Stimulated activated naive CD8-positive, alpha-beta T cell treated with anti-CD3 and anti-CD28 coated beads, Interleukin-15, amount 100 ng/mL, for 72 hours (primary cell): ENCODE measurements at regions not wholly inside any gene's neighbourhood (a gene's known extent, or its start where the extent isn't known, plus 50 kb on each side); places are given as distances from the start of the nearest gene placed in this dataset.
A peak's percentile ranks its signal among the peaks of the same experiment; 100 is the strongest.

ENCODE experiments used
- ATAC-seq: fragments of 150-1000 bp; cut with Tn5 transposase; 2 replicates; pipeline ENCODE4 v1.10.0; 2021; ENCODE audit warnings: mild to moderate bottlenecking, moderate library complexity
- DNase-seq, 2 donors: peaks; one replicate each; pipeline ENCODE4 v3.0.0; 2021 to 2022
- H3K27ac Mint-ChIP-seq, 2 donors: one replicate each; pipeline ENCODE4 v1.8.0; 2022; ENCODE audit warnings: mild to moderate bottlenecking in 2 of 2, mixed read lengths in 2 of 2, moderate library complexity in 2 of 2
- H3K27me3 Mint-ChIP-seq: one replicate; pipeline ENCODE4 v1.8.0; 2022; ENCODE audit warnings: mixed read lengths
- H3K4me1 Mint-ChIP-seq: one replicate; pipeline ENCODE4 v1.8.0; 2022; ENCODE audit warnings: mild to moderate bottlenecking, mixed read lengths
- H3K4me3 Mint-ChIP-seq, 2 donors: one replicate each; pipeline ENCODE4 v1.8.0; 2022; ENCODE audit warnings: mild to moderate bottlenecking in 2 of 2, mixed read lengths in 2 of 2, moderate library complexity in 1 of 2
- H3K9me3 Mint-ChIP-seq, 2 donors: one replicate each; pipeline ENCODE4 v1.8.0; 2022; ENCODE audit warnings: mixed read lengths in 2 of 2

DNA sequence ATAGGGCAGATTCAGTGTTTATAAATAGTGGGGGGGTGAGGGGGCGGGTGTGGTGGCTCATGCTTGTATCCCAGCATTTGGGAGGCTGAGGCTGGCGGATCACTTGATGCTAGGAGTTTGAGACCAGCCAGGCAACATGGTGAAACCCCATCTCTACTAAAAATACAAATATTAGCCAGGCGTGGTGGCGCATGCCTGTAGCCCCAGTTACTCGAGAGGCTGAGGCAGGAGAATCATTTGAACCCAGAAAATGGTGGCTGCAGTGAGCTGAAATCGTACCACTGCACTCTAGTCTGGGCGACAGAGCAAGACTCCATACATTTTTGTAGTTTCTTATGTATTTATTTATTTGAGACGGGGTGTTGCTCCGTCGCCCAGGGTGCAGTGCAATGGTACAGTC lies 109.0 kb upstream of the ZNF217 start:
- no peak for ATAC-seq
- H3K27me3 Mint-ChIP-seq = no peaks in the 10 kb centered on the region
- no peak overlapping the region for H3K4me3 Mint-ChIP-seq
- no peak overlapping the region for H3K27ac Mint-ChIP-seq
- peaks cover 51% of the 10 kb centered on the region for H3K4me1 Mint-ChIP-seq
- no peaks in the 10 kb centered on the region for H3K9me3 Mint-ChIP-seq
- no peak for DNase-seq

DNA sequence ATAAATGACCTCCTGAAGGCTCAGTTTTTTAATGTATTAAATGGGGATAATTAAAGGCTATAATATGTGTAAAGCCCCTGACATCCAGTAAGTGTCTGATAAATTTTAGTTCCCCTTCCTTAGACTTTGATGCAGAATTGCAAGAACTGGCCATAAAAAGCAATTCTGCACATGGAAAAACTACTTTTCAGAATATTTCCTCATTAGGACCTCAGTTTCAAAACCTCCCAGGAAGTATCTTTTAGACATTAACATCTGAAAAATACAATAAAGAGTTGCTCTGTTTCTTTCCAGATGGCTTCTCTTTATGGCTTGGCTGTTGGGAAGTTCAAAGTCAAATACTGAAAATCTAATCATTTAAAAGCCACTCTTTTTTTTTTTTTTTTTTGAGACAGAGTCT lies 106.3 kb upstream of the ZNF217 start:
- H3K4me3 Mint-ChIP-seq = no peak overlapping the region
- no peak for ATAC-seq
- peaks cover 37% of the 10 kb centered on the region for H3K4me1 Mint-ChIP-seq
- H3K9me3 Mint-ChIP-seq = no peaks in the 10 kb centered on the region
- H3K27me3 Mint-ChIP-seq = no peaks in the 10 kb centered on the region
- no peak for DNase-seq
- H3K27ac Mint-ChIP-seq = no peak overlapping the region

DNA sequence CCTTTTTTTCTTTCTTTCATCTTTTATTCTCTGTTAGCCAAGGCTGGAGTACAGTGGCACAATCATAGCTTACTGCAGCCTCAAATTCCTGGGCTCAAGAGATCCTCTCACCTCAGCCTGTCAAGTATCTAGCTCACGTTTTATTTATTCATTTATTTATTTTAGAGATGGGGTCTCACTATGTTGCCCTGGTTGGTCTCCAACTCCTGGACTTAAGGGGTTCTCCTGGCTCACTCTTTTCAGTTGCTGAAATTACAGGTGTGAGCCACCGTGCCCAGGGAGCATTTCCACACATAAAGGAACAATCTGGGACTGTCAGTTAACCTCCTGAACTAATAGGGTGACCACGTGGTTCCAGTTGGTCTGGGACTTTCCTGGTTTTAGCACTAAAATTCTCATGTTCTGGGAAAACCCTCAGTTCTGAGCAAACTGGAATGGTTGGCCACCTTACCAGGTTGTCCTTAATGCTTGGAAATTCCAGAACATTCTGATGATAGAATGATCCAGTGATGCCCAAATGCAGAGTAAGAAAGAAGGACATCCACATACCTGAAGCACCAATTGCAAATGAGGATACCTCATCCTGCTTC lies 105.5 kb upstream of the ZNF217 start:
- no peaks in the 10 kb centered on the region for H3K9me3 Mint-ChIP-seq
- H3K27ac Mint-ChIP-seq = no peak overlapping the region
- no peak for ATAC-seq
- no peak for DNase-seq
- H3K27me3 Mint-ChIP-seq = no peaks in the 10 kb centered on the region
- peaks cover 35% of the 10 kb centered on the region for H3K4me1 Mint-ChIP-seq
- H3K4me3 Mint-ChIP-seq = no peak overlapping the region

GRCh38 chr20:53698371-53698978 lies 104.8 kb upstream of the ZNF217 start:
- peaks cover 36% of the 10 kb centered on the region for H3K4me1 Mint-ChIP-seq
- no peaks in the 10 kb centered on the region for H3K9me3 Mint-ChIP-seq
- H3K27me3 Mint-ChIP-seq = no peaks in the 10 kb centered on the region
- H3K27ac Mint-ChIP-seq = peak overlapping the region; percentile 6 to 43
- no peak for DNase-seq
- ATAC-seq = no peak
- no peak overlapping the region for H3K4me3 Mint-ChIP-seq

- peaks cover 56% of the 10 kb centered on the region for H3K4me1 Mint-ChIP-seq
Observed at GRCh38 chr20:53695797-53696527, 102.3 kb upstream of the ZNF217 start.

GRCh38 chr20:53693262-53693871 lies 99.7 kb upstream of the ZNF217 start:
- peak overlapping the region; percentile 34 to 74 for H3K27ac Mint-ChIP-seq
- peak overlapping the region; percentile 54 to 71 for H3K4me3 Mint-ChIP-seq
- H3K9me3 Mint-ChIP-seq = no peaks in the 10 kb centered on the region
- ATAC-seq = peak; percentile 75
- peaks cover 47% of the 10 kb centered on the region for H3K4me1 Mint-ChIP-seq
- no peak for DNase-seq
- no peaks in the 10 kb centered on the region for H3K27me3 Mint-ChIP-seq

More at GRCh38 chr20:53695797-53696527, 102.3 kb upstream of the ZNF217 start:
- Mint-ChIP-seq H3K4me3 (no peak overlapping the region), H3K27ac (no peak overlapping the region), H3K9me3 (no peaks in the 10 kb centered on the region), H3K27me3 (no peaks in the 10 kb centered on the region)
- no peak for ATAC-seq
- no peak for DNase-seq

- H3K4me3 Mint-ChIP-seq = peak overlapping the region; percentile 54 to 71
- no peaks in the 10 kb centered on the region for H3K9me3 Mint-ChIP-seq
- H3K27me3 Mint-ChIP-seq = no peaks in the 10 kb centered on the region
- ATAC-seq (peak; percentile 40), DNase-seq (no peak)
- peaks cover 51% of the 10 kb centered on the region for H3K4me1 Mint-ChIP-seq
- H3K27ac Mint-ChIP-seq = peak overlapping the region in 1 of 2 donors; percentile 34
Observed at GRCh38 chr20:53692465-53693067, 98.9 kb upstream of the ZNF217 start.

GRCh38 chr20:53691811-53692192 lies 98.2 kb upstream of the ZNF217 start:
- ATAC-seq (no peak), DNase-seq (no peak)
- H3K27me3 Mint-ChIP-seq = no peaks in the 10 kb centered on the region
- H3K4me1 Mint-ChIP-seq = peaks cover 51% of the 10 kb centered on the region
- H3K9me3 Mint-ChIP-seq = no peaks in the 10 kb centered on the region
- H3K27ac Mint-ChIP-seq = peak overlapping the region in 1 of 2 donors; percentile 10
- no peak overlapping the region for H3K4me3 Mint-ChIP-seq

- ATAC-seq = no peak
- H3K9me3 Mint-ChIP-seq = no peaks in the 10 kb centered on the region
Observed at GRCh38 chr20:53691060-53691810, 97.6 kb upstream of the ZNF217 start.

GRCh38 chr20:53688085-53688484 lies 94.4 kb upstream of the ZNF217 start:
- H3K4me3 Mint-ChIP-seq = peak overlapping the region in 1 of 2 donors; percentile 16
- no peak for ATAC-seq
- H3K4me1 Mint-ChIP-seq = peaks cover 56% of the 10 kb centered on the region
- DNase-seq = no peak
- H3K27me3 Mint-ChIP-seq = no peaks in the 10 kb centered on the region
- H3K9me3 Mint-ChIP-seq = no peaks in the 10 kb centered on the region
- H3K27ac Mint-ChIP-seq = no peak overlapping the region

More at GRCh38 chr20:53691060-53691810, 97.6 kb upstream of the ZNF217 start:
- H3K27me3 Mint-ChIP-seq = no peaks in the 10 kb centered on the region
- H3K4me3 Mint-ChIP-seq = no peak overlapping the region
- DNase-seq = no peak
- peaks cover 52% of the 10 kb centered on the region for H3K4me1 Mint-ChIP-seq
- peak overlapping the region in 1 of 2 donors; percentile 10 for H3K27ac Mint-ChIP-seq

DNA sequence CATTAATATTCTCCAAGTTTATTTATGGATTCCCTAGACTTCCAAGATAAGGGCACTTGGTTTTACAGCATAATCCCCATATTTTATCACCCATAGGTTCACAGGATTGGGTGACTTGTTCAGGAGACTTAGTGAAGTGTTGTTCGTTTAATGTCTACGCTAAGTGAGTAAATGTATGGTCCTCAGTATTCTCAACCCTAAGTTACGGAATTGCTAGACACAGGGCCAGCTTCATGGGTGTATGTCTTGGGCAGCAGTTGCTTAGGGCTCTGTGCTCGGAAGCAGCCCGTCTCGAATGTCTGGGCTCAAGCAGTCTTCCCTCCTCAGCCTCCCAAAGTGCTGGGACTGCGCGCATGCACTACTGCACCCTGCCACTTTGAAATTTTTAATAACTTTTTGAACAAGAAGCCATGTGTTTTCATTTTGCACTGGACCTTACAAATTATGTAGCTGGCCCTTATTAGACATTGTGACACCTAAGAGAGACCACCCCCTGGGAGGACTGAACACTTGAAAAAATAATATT lies 91.5 kb upstream of the ZNF217 start:
- Mint-ChIP-seq H3K27ac (peak overlapping the region in 1 of 2 donors; percentile 91), H3K4me3 (peak overlapping the region in 1 of 2 donors; percentile 27), H3K27me3 (no peaks in the 10 kb centered on the region), H3K9me3 (no peaks in the 10 kb centered on the region), H3K4me1 (peaks cover 41% of the 10 kb centered on the region)
- DNase-seq = no peak
- no peak for ATAC-seq

- H3K4me3 Mint-ChIP-seq = no peak overlapping the region
- H3K4me1 Mint-ChIP-seq = peaks cover 46% of the 10 kb centered on the region
- ATAC-seq = no peak
- H3K27me3 Mint-ChIP-seq = no peaks in the 10 kb centered on the region
- no peak overlapping the region for H3K27ac Mint-ChIP-seq
- H3K9me3 Mint-ChIP-seq = no peaks in the 10 kb centered on the region
- no peak for DNase-seq
Observed at GRCh38 chr20:53683506-53683905, 89.9 kb upstream of the ZNF217 start.

DNA sequence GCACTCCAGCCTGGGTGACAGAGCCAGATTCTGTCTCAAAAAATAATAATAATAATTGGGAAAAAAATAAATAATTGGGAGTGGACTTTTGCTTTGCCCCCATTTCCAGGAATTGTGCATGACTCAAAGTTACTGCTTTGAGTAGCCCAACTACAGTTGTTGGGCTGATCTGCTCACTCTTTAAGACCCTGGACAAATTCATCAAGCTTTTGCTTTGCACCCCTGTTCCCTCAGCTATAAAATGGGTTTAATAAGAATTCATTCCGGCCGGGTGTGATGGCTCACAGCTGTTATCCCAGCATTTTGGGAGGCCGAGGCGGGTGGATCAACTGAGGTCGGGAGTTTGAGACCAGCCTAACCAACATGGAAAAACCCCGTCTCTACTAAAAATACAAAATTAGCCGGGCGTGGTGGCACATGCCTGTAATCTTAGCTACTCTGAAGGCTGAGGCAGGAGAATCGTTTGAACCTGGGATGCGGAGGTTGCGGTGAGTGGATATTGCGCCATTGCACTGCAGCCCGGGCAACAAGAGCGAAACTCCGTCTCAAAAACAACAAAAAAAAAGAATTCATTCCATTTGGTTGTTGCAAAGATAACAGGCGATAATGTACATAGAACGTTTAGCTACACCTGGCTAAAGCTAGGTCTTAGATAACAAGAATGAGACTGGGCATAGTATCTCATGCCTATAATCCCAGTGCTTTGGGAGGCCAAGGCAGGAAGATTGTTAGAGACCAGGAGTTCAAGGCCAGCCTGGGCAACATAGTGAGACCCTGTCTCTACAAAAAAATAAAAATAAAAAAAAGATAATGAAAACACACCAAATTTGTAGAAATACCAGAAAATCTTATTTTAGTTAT lies 87.9 kb upstream of the ZNF217 start:
- ATAC-seq = no peak
- H3K9me3 Mint-ChIP-seq = no peaks in the 10 kb centered on the region
- peak overlapping the region in 1 of 2 donors; percentile 27 for H3K27ac Mint-ChIP-seq
- H3K4me3 Mint-ChIP-seq = no peak overlapping the region
- no peaks in the 10 kb centered on the region for H3K27me3 Mint-ChIP-seq
- H3K4me1 Mint-ChIP-seq = peaks cover 51% of the 10 kb centered on the region
- no peak for DNase-seq
